ENCODE measurements at regions not wholly inside any gene's neighbourhood (a gene's known extent, or its start where the extent isn't known, plus 50 kb on each side); places are given as distances from the start of the nearest gene placed in this dataset.

DNA sequence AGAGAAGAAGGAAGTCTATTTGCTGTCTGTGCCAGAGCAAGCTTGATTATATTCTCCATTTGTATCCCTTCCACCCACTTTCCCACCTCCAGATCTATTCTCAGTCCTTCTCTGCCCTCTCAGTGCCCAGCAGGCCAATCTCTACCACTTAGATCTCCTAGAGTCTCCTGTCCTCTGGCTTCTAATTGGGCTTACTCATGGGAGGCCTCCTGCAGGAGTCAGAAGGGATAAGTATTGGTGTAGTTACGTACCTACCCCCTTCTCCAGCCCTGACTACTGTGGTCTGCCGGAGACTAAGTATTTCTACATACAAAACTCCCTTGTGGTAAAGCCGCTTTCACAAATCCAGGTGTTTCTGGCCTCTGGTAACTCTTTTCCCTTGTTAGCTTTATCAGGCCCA, 221.2 kb downstream of the PTGER3 start:
- TF ChIP-seq, protein P1, sequence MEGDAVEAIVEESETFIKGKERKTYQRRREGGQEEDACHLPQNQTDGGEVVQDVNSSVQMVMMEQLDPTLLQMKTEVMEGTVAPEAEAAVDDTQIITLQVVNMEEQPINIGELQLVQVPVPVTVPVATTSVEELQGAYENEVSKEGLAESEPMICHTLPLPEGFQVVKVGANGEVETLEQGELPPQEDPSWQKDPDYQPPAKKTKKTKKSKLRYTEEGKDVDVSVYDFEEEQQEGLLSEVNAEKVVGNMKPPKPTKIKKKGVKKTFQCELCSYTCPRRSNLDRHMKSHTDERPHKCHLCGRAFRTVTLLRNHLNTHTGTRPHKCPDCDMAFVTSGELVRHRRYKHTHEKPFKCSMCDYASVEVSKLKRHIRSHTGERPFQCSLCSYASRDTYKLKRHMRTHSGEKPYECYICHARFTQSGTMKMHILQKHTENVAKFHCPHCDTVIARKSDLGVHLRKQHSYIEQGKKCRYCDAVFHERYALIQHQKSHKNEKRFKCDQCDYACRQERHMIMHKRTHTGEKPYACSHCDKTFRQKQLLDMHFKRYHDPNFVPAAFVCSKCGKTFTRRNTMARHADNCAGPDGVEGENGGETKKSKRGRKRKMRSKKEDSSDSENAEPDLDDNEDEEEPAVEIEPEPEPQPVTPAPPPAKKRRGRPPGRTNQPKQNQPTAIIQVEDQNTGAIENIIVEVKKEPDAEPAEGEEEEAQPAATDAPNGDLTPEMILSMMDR (IDR thresholded peaks at IDR 0.05), result no peak
- TF ChIP-seq POLR2A (IDR thresholded peaks at IDR 0.05), result no peak

Data from thyroid gland (tissue), 4 donors.